Endothelial cell (in vitro differentiated cells): ENCODE measurements at regions not wholly inside any gene's neighbourhood (a gene's known extent, or its start where the extent isn't known, plus 50 kb on each side); places are given as distances from the start of the nearest gene placed in this dataset.
"Not testable (repeated sequence)": the region's sequence is repeated elsewhere in the genome, so short reads cannot be mapped to it uniquely, and the experiment has no call there.

ENCODE experiments used
- DNase-seq: peaks from one replicate; pipeline ENCODE4 v3.0.0; 2021; ENCODE audit warnings: low spot score
- H3K27ac Mint-ChIP-seq: one replicate; pipeline ENCODE4 v1.8.0; 2021; ENCODE audit warnings: mixed read lengths, inconsistent platforms; ENCODE audit not compliant: unreplicated experiment
- H3K27me3 Mint-ChIP-seq: one replicate; pipeline ENCODE4 v1.8.0; 2021; ENCODE audit warnings: mild to moderate bottlenecking, moderate library complexity, mixed read lengths, inconsistent platforms; ENCODE audit not compliant: unreplicated experiment
- H3K36me3 Mint-ChIP-seq: one replicate; pipeline ENCODE4 v1.8.0; 2021; ENCODE audit warnings: mild to moderate bottlenecking, low read depth, mixed read lengths, inconsistent platforms; ENCODE audit not compliant: unreplicated experiment
- H3K4me1 Mint-ChIP-seq: one replicate; pipeline ENCODE4 v1.8.0; 2021; ENCODE audit warnings: mild to moderate bottlenecking, mixed read lengths, inconsistent platforms; ENCODE audit not compliant: unreplicated experiment
- H3K4me3 Mint-ChIP-seq: one replicate; pipeline ENCODE4 v1.8.0; 2021; ENCODE audit warnings: mild to moderate bottlenecking, mixed read lengths, inconsistent platforms; ENCODE audit not compliant: unreplicated experiment
- H3K9me3 Mint-ChIP-seq: one replicate; pipeline ENCODE4 v1.8.0; 2021; ENCODE audit warnings: mixed read lengths, inconsistent platforms; ENCODE audit not compliant: unreplicated experiment
- CTCF ChIP-seq: fragments of 200-600 bp; sonication (generic); IDR thresholded peaks from one replicate; pipeline ENCODE4 v1.5.0; 2021; ENCODE audit warnings: antibody characterized with exemption; ENCODE audit not compliant: unreplicated experiment

GRCh38 chr9:25816439-25816838, 138.2 kb upstream of the TUSC1 start:
- Mint-ChIP-seq H3K4me3 (no peak overlapping the region), H3K27me3 (no peaks in the 10 kb centered on the region), H3K36me3 (no peaks in the 10 kb centered on the region), H3K9me3 (no peaks in the 10 kb centered on the region), H3K27ac (no peak overlapping the region), H3K4me1 (no peaks in the 10 kb centered on the region)
- no peak for TF ChIP-seq CTCF
- no peak for DNase-seq

GRCh38 chr9:25814023-25814422, 135.8 kb upstream of the TUSC1 start:
- DNase-seq, result no peak
- no peaks in the 10 kb centered on the region for H3K4me1 Mint-ChIP-seq
- H3K9me3 Mint-ChIP-seq, result no peaks in the 10 kb centered on the region
- no peaks in the 10 kb centered on the region for H3K36me3 Mint-ChIP-seq
- no peaks in the 10 kb centered on the region for H3K27me3 Mint-ChIP-seq
- H3K27ac Mint-ChIP-seq, result no peak overlapping the region
- H3K4me3 Mint-ChIP-seq, result no peak overlapping the region
- TF ChIP-seq CTCF, result no peak

DNA sequence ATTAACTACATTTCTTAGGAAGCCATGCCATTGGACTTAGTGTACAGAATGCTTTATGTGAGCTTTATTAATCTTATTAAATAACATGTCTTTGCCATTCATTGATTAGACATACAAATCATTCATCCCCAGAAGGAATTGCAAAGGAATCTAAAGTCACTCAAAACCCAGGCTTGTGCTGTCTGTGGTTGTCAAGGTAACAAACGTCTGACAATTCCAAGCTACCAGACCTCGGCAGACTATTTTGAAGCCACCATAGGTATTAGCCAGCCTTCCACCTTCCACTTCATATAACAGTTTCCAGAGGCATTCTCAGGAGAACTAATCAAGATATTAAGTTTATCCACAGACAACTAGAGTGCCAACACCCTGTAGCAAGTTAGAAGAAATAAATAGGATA, 135.2 kb upstream of the TUSC1 start:
- no peaks in the 10 kb centered on the region for H3K4me1 Mint-ChIP-seq
- H3K27ac Mint-ChIP-seq, result no peak overlapping the region
- H3K36me3 Mint-ChIP-seq, result no peaks in the 10 kb centered on the region

GRCh38 chr9:25808554-25808953, 130.3 kb upstream of the TUSC1 start:
- H3K4me1 Mint-ChIP-seq, result peaks cover 4% of the 10 kb centered on the region
- H3K4me3 Mint-ChIP-seq, result no peak overlapping the region
- no peaks in the 10 kb centered on the region for H3K9me3 Mint-ChIP-seq
- TF ChIP-seq CTCF, result no peak
- DNase-seq, result no peak
- H3K27me3 Mint-ChIP-seq, result no peaks in the 10 kb centered on the region
- no peak overlapping the region for H3K27ac Mint-ChIP-seq
- no peaks in the 10 kb centered on the region for H3K36me3 Mint-ChIP-seq

More for the DNA sequence above, 135.2 kb upstream of the TUSC1 start:
- DNase-seq, result no peak
- Mint-ChIP-seq H3K4me3 (no peak overlapping the region), H3K27me3 (no peaks in the 10 kb centered on the region), H3K9me3 (no peaks in the 10 kb centered on the region)
- TF ChIP-seq CTCF, result no peak

DNA sequence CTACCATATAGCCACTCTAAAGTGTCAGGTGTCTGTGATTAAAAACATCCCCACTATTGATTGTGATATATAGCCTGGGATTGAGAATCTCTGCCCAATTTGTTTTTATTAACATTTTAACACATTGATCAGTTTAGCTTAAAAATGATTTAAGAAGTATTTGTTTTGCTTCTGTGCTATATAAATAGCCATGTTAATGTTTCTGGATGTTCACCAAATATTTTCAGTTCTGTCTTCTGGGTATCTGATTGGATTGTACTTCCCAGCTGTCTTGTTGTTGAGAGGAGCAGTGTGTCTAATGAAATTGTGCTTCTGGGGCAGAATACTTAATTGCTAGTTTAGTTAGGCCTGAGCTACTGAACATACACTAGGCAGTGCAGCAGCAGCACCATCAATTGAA, 126.6 kb upstream of the TUSC1 start:
- Mint-ChIP-seq H3K27ac (no peak overlapping the region), H3K9me3 (no peaks in the 10 kb centered on the region), H3K4me3 (no peak overlapping the region), H3K4me1 (peaks cover 4% of the 10 kb centered on the region), H3K36me3 (no peaks in the 10 kb centered on the region), H3K27me3 (no peaks in the 10 kb centered on the region)
- no peak for TF ChIP-seq CTCF
- DNase-seq, result no peak

- not testable (repeated sequence) for H3K4me3 Mint-ChIP-seq, H3K9me3 Mint-ChIP-seq, H3K27ac Mint-ChIP-seq, H3K27me3 Mint-ChIP-seq, DNase-seq, H3K4me1 Mint-ChIP-seq, H3K36me3 Mint-ChIP-seq
Measured at GRCh38 chr9:25801989-25802388, 123.7 kb upstream of the TUSC1 start.
